WTC11 (cell line): ENCODE measurements at regions not wholly inside any gene's neighbourhood (a gene's known extent, or its start where the extent isn't known, plus 50 kb on each side); places are given as distances from the start of the nearest gene placed in this dataset.

ENCODE experiments used
- ATAC-seq: fragments of 200-7000 bp; cut with Tn5 transposase; 2 replicates; pipeline ENCODE4 v1.10.0; 2021; ENCODE audit warnings: mild to moderate bottlenecking, moderate library complexity
- CTCF ChIA-PET: fragments of 300-600 bp; sonication (Branson Sonifier 250); formaldehyde crosslinking; loops from one replicate; lab custom pipeline; 2021; ENCODE audit warnings: antibody characterized with exemption; lab: Charles Lee
- POLR2A ChIA-PET: fragments of 350-600 bp; sonication (Branson Sonifier 250); formaldehyde crosslinking; loops from one replicate; lab custom pipeline; 2021; ENCODE audit warnings: antibody characterized with exemption; lab: Charles Lee
- DNase-seq: peaks from one replicate; pipeline ENCODE4 v3.0.0; 2021; ENCODE audit warnings: low spot score
- H3K27ac Mint-ChIP-seq: 2 replicates; pipeline ENCODE4 v1.8.0; 2021; ENCODE audit warnings: mixed read lengths
- H3K27me3 Mint-ChIP-seq: 2 replicates; pipeline ENCODE4 v1.8.0; 2021; ENCODE audit warnings: low read depth, mild to moderate bottlenecking, moderate library complexity, mixed read lengths
- H3K36me3 Mint-ChIP-seq: 2 replicates; pipeline ENCODE4 v1.8.0; 2021; ENCODE audit warnings: mixed read lengths
- H3K4me1 Mint-ChIP-seq: 2 replicates; pipeline ENCODE4 v1.8.0; 2022; ENCODE audit warnings: mixed read lengths
- H3K4me3 Mint-ChIP-seq: 2 replicates; pipeline ENCODE4 v1.8.0; 2021; ENCODE audit warnings: mild to moderate bottlenecking, moderate library complexity, mixed read lengths
- H3K9me3 Mint-ChIP-seq: 2 replicates; pipeline ENCODE4 v1.8.0; 2021; ENCODE audit warnings: mixed read lengths
- ATF1 ChIP-seq: sonication (generic); formaldehyde crosslinking; IDR thresholded peaks from 2 replicates; pipeline ENCODE4 v1.8.1; 2023; ENCODE audit warnings: mild to moderate bottlenecking, moderate library complexity, missing genetic modification reagents
- ETV6 ChIP-seq: sonication (generic); formaldehyde crosslinking; IDR thresholded peaks from 2 replicates; pipeline ENCODE4 v1.8.1; 2022; ENCODE audit warnings: mild to moderate bottlenecking, missing genetic modification reagents
- MYBL2 ChIP-seq: sonication (generic); formaldehyde crosslinking; IDR thresholded peaks from 2 replicates; pipeline ENCODE4 v1.8.1; 2023; ENCODE audit warnings: mild to moderate bottlenecking, moderate library complexity, missing genetic modification reagents
- NR2C2 ChIP-seq: sonication (generic); formaldehyde crosslinking; IDR thresholded peaks from 2 replicates; pipeline ENCODE4 v1.8.0; 2022; ENCODE audit warnings: mild to moderate bottlenecking, missing genetic modification reagents
- PRRX2 ChIP-seq: fragments of 250-450 bp; sonication (Bioruptor Pico); IDR thresholded peaks from 2 replicates; pipeline ENCODE4 v1.8.0; 2021; ENCODE audit warnings: mild to moderate bottlenecking
- TEAD1 ChIP-seq: sonication (generic); formaldehyde crosslinking; IDR thresholded peaks from 2 replicates; pipeline ENCODE4 v1.8.0; 2022; ENCODE audit warnings: mild to moderate bottlenecking, missing genetic modification reagents
- TP53 ChIP-seq: sonication (generic); formaldehyde crosslinking; IDR thresholded peaks from 2 replicates; pipeline ENCODE4 v1.8.1; 2023; ENCODE audit warnings: mild to moderate bottlenecking, missing genetic modification reagents
- ZNF138 ChIP-seq: sonication (generic); formaldehyde crosslinking; conservative IDR thresholded peaks from 2 replicates; pipeline ENCODE4 v1.8.1; 2022; ENCODE audit warnings: mild to moderate bottlenecking, moderate library complexity, missing genetic modification reagents
- ZNF396 ChIP-seq: fragments of 250-450 bp; sonication (Bioruptor Pico); IDR thresholded peaks from 2 replicates; pipeline ENCODE4 v1.8.0; 2021; ENCODE audit warnings: mild to moderate bottlenecking, moderate library complexity, borderline replicate concordance
- TF ChIP-seq, protein P1 (sequence below): sonication (generic); formaldehyde crosslinking; IDR thresholded peaks from 2 replicates; pipeline ENCODE4 v1.8.0; 2022; ENCODE audit warnings: mild to moderate bottlenecking, missing genetic modification reagents
- TF ChIP-seq, protein P2 (sequence below): sonication (generic); formaldehyde crosslinking; IDR thresholded peaks from 2 replicates; pipeline ENCODE4 v1.8.0; 2022; ENCODE audit warnings: missing genetic modification reagents
- TF ChIP-seq, protein P3 (sequence below): sonication (generic); formaldehyde crosslinking; IDR thresholded peaks from 2 replicates; pipeline ENCODE4 v1.8.1; 2023; ENCODE audit warnings: mild to moderate bottlenecking, missing genetic modification reagents, borderline replicate concordance
- TF ChIP-seq, protein P4 (sequence below): fragments of 250-450 bp; sonication (Bioruptor Pico); IDR thresholded peaks from 2 replicates; pipeline ENCODE4 v1.9.0; 2021; ENCODE audit warnings: mild to moderate bottlenecking, borderline replicate concordance
- TF ChIP-seq, protein P5 (sequence below): sonication (generic); formaldehyde crosslinking; IDR thresholded peaks from 2 replicates; pipeline ENCODE4 v1.8.1; 2022; ENCODE audit warnings: missing genetic modification reagents, borderline replicate concordance

DNA sequence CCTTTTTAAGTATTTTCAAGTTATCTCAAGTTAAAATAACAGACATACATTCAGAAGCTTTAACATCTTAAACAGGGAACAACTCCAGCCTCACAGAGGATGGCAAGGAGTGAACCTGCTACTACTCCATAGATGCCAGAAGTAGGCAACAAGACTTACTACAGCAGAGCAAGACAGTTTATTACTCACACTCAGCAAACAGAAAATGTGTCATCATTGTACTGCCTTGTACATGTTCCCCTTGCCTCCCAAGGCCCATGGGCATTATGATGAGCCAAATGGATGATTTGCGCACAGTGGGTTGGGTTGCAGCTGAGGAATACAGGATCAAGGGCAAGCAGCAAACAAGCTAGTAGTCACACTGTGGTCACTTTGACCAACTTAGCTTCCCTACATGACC lies 80.6 kb upstream of the VRK2 start (continued):
- TF ChIP-seq ETV6 (CRISPR knock-in tag) (no peak), ZNF396 (no peak), TP53 (CRISPR knock-in tag) (no peak), TEAD1 (no peak), PRRX2 (CRISPR knock-in tag) (no peak), ATF1 (CRISPR knock-in tag) (no peak), MYBL2 (no peak)
- TF ChIP-seq, protein P1, sequence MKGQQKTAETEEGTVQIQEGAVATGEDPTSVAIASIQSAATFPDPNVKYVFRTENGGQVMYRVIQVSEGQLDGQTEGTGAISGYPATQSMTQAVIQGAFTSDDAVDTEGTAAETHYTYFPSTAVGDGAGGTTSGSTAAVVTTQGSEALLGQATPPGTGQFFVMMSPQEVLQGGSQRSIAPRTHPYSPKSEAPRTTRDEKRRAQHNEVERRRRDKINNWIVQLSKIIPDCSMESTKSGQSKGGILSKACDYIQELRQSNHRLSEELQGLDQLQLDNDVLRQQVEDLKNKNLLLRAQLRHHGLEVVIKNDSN (CRISPR knock-in tag): no peak
- TF ChIP-seq, protein P2, sequence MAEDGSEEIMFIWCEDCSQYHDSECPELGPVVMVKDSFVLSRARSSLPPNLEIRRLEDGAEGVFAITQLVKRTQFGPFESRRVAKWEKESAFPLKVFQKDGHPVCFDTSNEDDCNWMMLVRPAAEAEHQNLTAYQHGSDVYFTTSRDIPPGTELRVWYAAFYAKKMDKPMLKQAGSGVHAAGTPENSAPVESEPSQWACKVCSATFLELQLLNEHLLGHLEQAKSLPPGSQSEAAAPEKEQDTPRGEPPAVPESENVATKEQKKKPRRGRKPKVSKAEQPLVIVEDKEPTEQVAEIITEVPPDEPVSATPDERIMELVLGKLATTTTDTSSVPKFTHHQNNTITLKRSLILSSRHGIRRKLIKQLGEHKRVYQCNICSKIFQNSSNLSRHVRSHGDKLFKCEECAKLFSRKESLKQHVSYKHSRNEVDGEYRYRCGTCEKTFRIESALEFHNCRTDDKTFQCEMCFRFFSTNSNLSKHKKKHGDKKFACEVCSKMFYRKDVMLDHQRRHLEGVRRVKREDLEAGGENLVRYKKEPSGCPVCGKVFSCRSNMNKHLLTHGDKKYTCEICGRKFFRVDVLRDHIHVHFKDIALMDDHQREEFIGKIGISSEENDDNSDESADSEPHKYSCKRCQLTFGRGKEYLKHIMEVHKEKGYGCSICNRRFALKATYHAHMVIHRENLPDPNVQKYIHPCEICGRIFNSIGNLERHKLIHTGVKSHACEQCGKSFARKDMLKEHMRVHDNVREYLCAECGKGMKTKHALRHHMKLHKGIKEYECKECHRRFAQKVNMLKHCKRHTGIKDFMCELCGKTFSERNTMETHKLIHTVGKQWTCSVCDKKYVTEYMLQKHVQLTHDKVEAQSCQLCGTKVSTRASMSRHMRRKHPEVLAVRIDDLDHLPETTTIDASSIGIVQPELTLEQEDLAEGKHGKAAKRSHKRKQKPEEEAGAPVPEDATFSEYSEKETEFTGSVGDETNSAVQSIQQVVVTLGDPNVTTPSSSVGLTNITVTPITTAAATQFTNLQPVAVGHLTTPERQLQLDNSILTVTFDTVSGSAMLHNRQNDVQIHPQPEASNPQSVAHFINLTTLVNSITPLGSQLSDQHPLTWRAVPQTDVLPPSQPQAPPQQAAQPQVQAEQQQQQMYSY (CRISPR knock-in tag): no peak
- TF ChIP-seq, protein P3, sequence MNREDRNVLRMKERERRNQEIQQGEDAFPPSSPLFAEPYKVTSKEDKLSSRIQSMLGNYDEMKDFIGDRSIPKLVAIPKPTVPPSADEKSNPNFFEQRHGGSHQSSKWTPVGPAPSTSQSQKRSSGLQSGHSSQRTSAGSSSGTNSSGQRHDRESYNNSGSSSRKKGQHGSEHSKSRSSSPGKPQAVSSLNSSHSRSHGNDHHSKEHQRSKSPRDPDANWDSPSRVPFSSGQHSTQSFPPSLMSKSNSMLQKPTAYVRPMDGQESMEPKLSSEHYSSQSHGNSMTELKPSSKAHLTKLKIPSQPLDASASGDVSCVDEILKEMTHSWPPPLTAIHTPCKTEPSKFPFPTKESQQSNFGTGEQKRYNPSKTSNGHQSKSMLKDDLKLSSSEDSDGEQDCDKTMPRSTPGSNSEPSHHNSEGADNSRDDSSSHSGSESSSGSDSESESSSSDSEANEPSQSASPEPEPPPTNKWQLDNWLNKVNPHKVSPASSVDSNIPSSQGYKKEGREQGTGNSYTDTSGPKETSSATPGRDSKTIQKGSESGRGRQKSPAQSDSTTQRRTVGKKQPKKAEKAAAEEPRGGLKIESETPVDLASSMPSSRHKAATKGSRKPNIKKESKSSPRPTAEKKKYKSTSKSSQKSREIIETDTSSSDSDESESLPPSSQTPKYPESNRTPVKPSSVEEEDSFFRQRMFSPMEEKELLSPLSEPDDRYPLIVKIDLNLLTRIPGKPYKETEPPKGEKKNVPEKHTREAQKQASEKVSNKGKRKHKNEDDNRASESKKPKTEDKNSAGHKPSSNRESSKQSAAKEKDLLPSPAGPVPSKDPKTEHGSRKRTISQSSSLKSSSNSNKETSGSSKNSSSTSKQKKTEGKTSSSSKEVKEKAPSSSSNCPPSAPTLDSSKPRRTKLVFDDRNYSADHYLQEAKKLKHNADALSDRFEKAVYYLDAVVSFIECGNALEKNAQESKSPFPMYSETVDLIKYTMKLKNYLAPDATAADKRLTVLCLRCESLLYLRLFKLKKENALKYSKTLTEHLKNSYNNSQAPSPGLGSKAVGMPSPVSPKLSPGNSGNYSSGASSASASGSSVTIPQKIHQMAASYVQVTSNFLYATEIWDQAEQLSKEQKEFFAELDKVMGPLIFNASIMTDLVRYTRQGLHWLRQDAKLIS (CRISPR knock-in tag): no peak

DNA sequence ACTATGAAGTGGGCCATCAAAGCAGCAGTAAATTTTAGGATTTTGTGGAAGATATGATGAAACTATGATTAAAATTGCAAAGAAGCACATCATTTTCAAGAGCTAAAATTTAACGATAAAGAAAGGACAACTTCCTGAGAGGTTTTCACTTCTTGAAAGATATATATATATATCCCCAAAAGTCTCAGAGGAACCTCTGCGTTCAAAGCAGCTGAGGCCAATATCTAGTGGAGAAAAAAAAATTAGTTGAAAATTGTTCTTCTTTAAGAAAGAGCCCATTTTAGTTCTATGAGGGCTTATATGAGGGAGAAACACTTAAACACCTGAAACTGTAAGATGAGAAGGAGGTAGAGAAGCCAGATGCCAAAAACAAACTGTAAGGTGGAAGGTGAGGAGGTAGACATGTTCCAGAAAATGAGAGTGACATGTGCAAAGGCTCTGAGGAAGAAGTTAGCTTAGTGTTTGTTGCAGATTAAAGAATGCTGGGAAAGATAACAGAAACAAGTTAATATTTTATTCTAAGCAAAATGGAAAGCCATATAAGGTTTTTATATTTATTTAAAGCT lies 72.9 kb upstream of the VRK2 start:
- POLR2A ChIA-PET: no interaction called here
- TF ChIP-seq MYBL2 (no peak), ZNF138 (CRISPR knock-in tag) (no peak), NR2C2 (CRISPR knock-in tag) (no peak)
- TF ChIP-seq, protein P4, sequence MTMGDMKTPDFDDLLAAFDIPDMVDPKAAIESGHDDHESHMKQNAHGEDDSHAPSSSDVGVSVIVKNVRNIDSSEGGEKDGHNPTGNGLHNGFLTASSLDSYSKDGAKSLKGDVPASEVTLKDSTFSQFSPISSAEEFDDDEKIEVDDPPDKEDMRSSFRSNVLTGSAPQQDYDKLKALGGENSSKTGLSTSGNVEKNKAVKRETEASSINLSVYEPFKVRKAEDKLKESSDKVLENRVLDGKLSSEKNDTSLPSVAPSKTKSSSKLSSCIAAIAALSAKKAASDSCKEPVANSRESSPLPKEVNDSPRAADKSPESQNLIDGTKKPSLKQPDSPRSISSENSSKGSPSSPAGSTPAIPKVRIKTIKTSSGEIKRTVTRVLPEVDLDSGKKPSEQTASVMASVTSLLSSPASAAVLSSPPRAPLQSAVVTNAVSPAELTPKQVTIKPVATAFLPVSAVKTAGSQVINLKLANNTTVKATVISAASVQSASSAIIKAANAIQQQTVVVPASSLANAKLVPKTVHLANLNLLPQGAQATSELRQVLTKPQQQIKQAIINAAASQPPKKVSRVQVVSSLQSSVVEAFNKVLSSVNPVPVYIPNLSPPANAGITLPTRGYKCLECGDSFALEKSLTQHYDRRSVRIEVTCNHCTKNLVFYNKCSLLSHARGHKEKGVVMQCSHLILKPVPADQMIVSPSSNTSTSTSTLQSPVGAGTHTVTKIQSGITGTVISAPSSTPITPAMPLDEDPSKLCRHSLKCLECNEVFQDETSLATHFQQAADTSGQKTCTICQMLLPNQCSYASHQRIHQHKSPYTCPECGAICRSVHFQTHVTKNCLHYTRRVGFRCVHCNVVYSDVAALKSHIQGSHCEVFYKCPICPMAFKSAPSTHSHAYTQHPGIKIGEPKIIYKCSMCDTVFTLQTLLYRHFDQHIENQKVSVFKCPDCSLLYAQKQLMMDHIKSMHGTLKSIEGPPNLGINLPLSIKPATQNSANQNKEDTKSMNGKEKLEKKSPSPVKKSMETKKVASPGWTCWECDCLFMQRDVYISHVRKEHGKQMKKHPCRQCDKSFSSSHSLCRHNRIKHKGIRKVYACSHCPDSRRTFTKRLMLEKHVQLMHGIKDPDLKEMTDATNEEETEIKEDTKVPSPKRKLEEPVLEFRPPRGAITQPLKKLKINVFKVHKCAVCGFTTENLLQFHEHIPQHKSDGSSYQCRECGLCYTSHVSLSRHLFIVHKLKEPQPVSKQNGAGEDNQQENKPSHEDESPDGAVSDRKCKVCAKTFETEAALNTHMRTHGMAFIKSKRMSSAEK (CRISPR knock-in tag): no peak
- TF ChIP-seq, protein P5, sequence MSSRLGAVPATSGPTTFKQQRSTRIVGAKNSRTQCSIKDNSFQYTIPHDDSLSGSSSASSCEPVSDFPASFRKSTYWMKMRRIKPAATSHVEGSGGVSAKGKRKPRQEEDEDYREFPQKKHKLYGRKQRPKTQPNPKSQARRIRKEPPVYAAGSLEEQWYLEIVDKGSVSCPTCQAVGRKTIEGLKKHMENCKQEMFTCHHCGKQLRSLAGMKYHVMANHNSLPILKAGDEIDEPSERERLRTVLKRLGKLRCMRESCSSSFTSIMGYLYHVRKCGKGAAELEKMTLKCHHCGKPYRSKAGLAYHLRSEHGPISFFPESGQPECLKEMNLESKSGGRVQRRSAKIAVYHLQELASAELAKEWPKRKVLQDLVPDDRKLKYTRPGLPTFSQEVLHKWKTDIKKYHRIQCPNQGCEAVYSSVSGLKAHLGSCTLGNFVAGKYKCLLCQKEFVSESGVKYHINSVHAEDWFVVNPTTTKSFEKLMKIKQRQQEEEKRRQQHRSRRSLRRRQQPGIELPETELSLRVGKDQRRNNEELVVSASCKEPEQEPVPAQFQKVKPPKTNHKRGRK: no peak
- TF ChIP-seq, all 79 proteins: peak for 0
- no peak for DNase-seq
- Mint-ChIP-seq H3K27ac (no peak overlapping the region), H3K4me1 (peaks cover 5% of the 10 kb centered on the region), H3K4me3 (no peak overlapping the region), H3K36me3 (peaks cover 4% of the 10 kb centered on the region; the same call in 1 of the 2 replicates), H3K27me3 (no peaks in the 10 kb centered on the region), H3K9me3 (peaks cover 13% of the 10 kb centered on the region)
- CTCF ChIA-PET: no interaction called here
- no peak for ATAC-seq
